ENCODE measurements at regions not wholly inside any gene's neighbourhood (a gene's known extent, or its start where the extent isn't known, plus 50 kb on each side); places are given as distances from the start of the nearest gene placed in this dataset.

DNA sequence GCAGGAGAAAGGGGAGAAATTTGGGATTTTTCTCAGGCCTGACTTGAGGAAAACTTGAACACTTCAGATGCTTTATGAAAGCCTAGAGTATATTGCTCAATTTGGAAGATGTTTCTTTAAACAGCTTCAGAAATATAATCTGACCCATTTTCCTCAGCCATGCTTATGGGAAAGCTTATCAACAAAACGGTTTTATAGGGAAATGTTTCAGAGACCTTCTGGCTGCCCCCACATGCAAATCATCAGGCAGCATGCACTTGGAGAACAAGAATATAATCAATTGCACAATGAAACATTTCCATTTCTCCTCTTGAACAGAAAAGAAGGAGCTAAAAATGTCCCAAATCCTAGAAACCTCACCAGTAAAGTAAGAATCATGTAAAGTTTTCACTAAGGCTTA lies 411.2 kb upstream of the ETAA1 start:
- no peak overlapping the region for H3K18ac ChIP-seq (ENCODE audit: low read length)
- H4K8ac ChIP-seq (ENCODE audit: low read depth, low read length): no peak overlapping the region
- H3K27me3 ChIP-seq (ENCODE audit: insufficient read depth, low read length): no peaks in the 10 kb centered on the region
- no peaks in the 10 kb centered on the region for H3K9me3 ChIP-seq (ENCODE audit: insufficient read depth, low read depth, low read length)
- no peak for DNase-seq
- H3K4ac ChIP-seq (ENCODE audit: low read depth, low read length): no peak overlapping the region
- H4K91ac ChIP-seq (ENCODE audit: low read depth, low read length): no peak overlapping the region
- H2AFZ ChIP-seq (ENCODE audit: insufficient read depth, low read length, poor library complexity): no peak overlapping the region
- no peak overlapping the region for H3K4me2 ChIP-seq (ENCODE audit: low read length)
- no peak overlapping the region for H2AK5ac ChIP-seq (ENCODE audit: low read length)
- H3K79me2 ChIP-seq (ENCODE audit: control insufficient read depth, insufficient read depth, low read length, poor library complexity): no peaks in the 10 kb centered on the region
- H3K79me1 ChIP-seq (ENCODE audit: low read length): no peaks in the 10 kb centered on the region
- H2BK5ac ChIP-seq (ENCODE audit: low read depth, low read length, poor library complexity): no peak overlapping the region
- WGBS (ENCODE audit: extremely low coverage, insufficient coverage, insufficient read length): no CpG with 5 or more reads among the region's 1 CpG
- H3K4me1 ChIP-seq (ENCODE audit: control insufficient read depth in 1 of 2, insufficient read depth in 2 of 2, low read length in 2 of 2): no peaks in the 10 kb centered on the region
- H2BK12ac ChIP-seq (ENCODE audit: low read length): no peak overlapping the region
- H3K14ac ChIP-seq (ENCODE audit: low read length): no peak overlapping the region
- no peak overlapping the region for H3K9ac ChIP-seq (ENCODE audit: low read length)
- no peak overlapping the region for H3K23ac ChIP-seq (ENCODE audit: low read length)
- no peak overlapping the region for H3K27ac ChIP-seq (ENCODE audit: low read depth, low read length)
- H3K4me3 ChIP-seq (ENCODE audit: low read depth, low read length): no peak overlapping the region
- H4K12ac ChIP-seq (ENCODE audit: low read depth, low read length): no peak overlapping the region
- H2BK120ac ChIP-seq (ENCODE audit: insufficient read depth, low read length, poor library complexity): no peak overlapping the region
- no peaks in the 10 kb centered on the region for H3K36me3 ChIP-seq (ENCODE audit: control insufficient read depth in 1 of 2, insufficient read depth in 2 of 2, low read length in 2 of 2)

DNA sequence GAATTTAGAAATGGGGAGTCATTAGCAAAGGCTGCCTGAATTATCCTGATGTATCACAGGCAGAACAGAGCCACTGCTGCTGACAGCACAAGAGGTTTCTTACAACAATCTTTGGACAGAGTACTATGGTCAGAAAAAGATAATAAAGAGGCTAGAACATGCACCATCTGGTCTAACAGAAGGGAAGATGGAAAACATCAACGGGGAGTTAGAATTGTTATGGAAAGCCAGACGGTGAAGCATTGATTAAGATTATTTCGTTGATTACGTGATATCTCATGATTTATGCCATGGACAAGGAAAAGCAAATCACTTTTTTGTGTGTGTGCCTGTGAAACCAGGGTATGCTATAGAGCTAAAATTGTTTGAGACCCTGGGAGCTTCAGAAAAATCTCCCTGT lies 409.4 kb upstream of the ETAA1 start:
- H2BK5ac ChIP-seq (ENCODE audit: low read depth, low read length, poor library complexity): no peak overlapping the region
- no peaks in the 10 kb centered on the region for H3K36me3 ChIP-seq (ENCODE audit: control insufficient read depth in 1 of 2, insufficient read depth in 2 of 2, low read length in 2 of 2)
- H4K12ac ChIP-seq (ENCODE audit: low read depth, low read length): no peak overlapping the region
- H4K91ac ChIP-seq (ENCODE audit: low read depth, low read length): no peak overlapping the region
- H3K9me3 ChIP-seq (ENCODE audit: insufficient read depth, low read depth, low read length): no peaks in the 10 kb centered on the region
- no peaks in the 10 kb centered on the region for H3K27me3 ChIP-seq (ENCODE audit: insufficient read depth, low read length)
- H3K79me2 ChIP-seq (ENCODE audit: control insufficient read depth, insufficient read depth, low read length, poor library complexity): no peaks in the 10 kb centered on the region
- no peak overlapping the region for H3K4ac ChIP-seq (ENCODE audit: low read depth, low read length)
- H2AK5ac ChIP-seq (ENCODE audit: low read length): no peak overlapping the region
- no peak overlapping the region for H2BK12ac ChIP-seq (ENCODE audit: low read length)
- no peak overlapping the region for H2AFZ ChIP-seq (ENCODE audit: insufficient read depth, low read length, poor library complexity)
- H3K9ac ChIP-seq (ENCODE audit: low read length): no peak overlapping the region
- H3K4me1 ChIP-seq (ENCODE audit: control insufficient read depth in 1 of 2, insufficient read depth in 2 of 2, low read length in 2 of 2): no peaks in the 10 kb centered on the region
- no peak overlapping the region for H3K14ac ChIP-seq (ENCODE audit: low read length)
- no peak overlapping the region for H4K8ac ChIP-seq (ENCODE audit: low read depth, low read length)
- DNase-seq: no peak
- no peak overlapping the region for H3K23ac ChIP-seq (ENCODE audit: low read length)
- H3K27ac ChIP-seq (ENCODE audit: low read depth, low read length): no peak overlapping the region
- H3K4me3 ChIP-seq (ENCODE audit: low read depth, low read length): no peak overlapping the region
- no peak overlapping the region for H2BK120ac ChIP-seq (ENCODE audit: insufficient read depth, low read length, poor library complexity)
- H3K79me1 ChIP-seq (ENCODE audit: low read length): no peaks in the 10 kb centered on the region
- no peak overlapping the region for H3K4me2 ChIP-seq (ENCODE audit: low read length)
- no peak overlapping the region for H3K18ac ChIP-seq (ENCODE audit: low read length)
- WGBS (ENCODE audit: extremely low coverage, insufficient coverage, insufficient read length): 100% methylated on average over 4 of the region's 4 CpGs

DNA sequence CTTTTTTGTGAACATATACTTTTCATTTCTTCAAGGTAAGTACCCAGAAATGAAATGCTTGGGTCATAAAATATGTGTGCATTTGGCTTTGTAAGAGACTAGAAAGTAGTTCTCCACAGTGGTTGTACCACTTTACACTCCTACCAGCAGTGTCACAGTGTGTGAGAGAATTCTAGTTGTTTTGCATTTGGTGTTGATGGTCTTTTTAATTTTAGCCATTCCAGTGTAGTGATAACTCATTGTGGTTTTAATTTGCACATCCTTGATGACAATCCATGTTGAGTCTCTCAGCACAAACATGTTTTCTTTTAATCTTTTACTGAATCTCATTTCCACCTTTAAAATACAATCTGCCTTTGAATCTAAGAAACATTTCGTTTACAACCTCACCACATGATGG lies 402.5 kb upstream of the ETAA1 start:
- Histone ChIP-seq H3K4me1 (ENCODE audit: control insufficient read depth in 1 of 2, insufficient read depth in 2 of 2, low read length in 2 of 2) (no peaks in the 10 kb centered on the region), H4K12ac (ENCODE audit: low read depth, low read length) (no peak overlapping the region), H2AK5ac (ENCODE audit: low read length) (no peak overlapping the region), H2AFZ (ENCODE audit: insufficient read depth, low read length, poor library complexity) (no peak overlapping the region), H3K4ac (ENCODE audit: low read depth, low read length) (no peak overlapping the region), H3K18ac (ENCODE audit: low read length) (no peak overlapping the region), H3K14ac (ENCODE audit: low read length) (no peak overlapping the region), H4K91ac (ENCODE audit: low read depth, low read length) (no peak overlapping the region), H3K79me2 (ENCODE audit: control insufficient read depth, insufficient read depth, low read length, poor library complexity) (no peaks in the 10 kb centered on the region), H3K27ac (ENCODE audit: low read depth, low read length) (no peak overlapping the region), H3K27me3 (ENCODE audit: insufficient read depth, low read length) (no peaks in the 10 kb centered on the region), H3K23ac (ENCODE audit: low read length) (no peak overlapping the region), H3K4me2 (ENCODE audit: low read length) (no peak overlapping the region), H4K8ac (ENCODE audit: low read depth, low read length) (no peak overlapping the region), H3K9me3 (ENCODE audit: insufficient read depth, low read depth, low read length) (no peaks in the 10 kb centered on the region), H2BK5ac (ENCODE audit: low read depth, low read length, poor library complexity) (no peak overlapping the region), H2BK12ac (ENCODE audit: low read length) (no peak overlapping the region), H3K79me1 (ENCODE audit: low read length) (no peaks in the 10 kb centered on the region), H2BK120ac (ENCODE audit: insufficient read depth, low read length, poor library complexity) (no peak overlapping the region), H3K36me3 (ENCODE audit: control insufficient read depth in 1 of 2, insufficient read depth in 2 of 2, low read length in 2 of 2) (no peaks in the 10 kb centered on the region), H3K9ac (ENCODE audit: low read length) (no peak overlapping the region), H3K4me3 (ENCODE audit: low read depth, low read length) (no peak overlapping the region)
- DNase-seq: no peak
- WGBS (ENCODE audit: extremely low coverage, insufficient coverage, insufficient read length): no CpG with 5 or more reads among the region's 1 CpG

DNA sequence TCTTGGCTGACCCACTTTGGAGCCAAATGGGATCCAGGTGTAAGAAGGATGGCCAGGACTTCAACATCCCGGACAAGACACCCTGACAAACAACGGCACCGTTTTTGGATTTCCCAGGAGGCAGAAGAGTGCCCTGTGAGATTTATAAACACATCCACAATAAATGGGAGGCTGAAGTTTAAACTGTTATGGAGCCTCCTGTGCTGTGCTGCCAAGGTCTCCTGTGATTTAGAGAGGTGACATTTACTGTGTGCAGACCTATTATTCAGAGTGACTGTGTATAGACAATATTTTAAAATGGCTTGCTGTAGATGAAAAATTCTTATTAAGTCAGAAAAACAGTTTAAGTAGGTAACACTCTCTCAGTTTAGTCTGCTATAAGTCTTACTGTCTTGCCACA lies 401.5 kb upstream of the ETAA1 start:
- no peaks in the 10 kb centered on the region for H3K4me1 ChIP-seq (ENCODE audit: control insufficient read depth in 1 of 2, insufficient read depth in 2 of 2, low read length in 2 of 2)
- no peak overlapping the region for H3K14ac ChIP-seq (ENCODE audit: low read length)
- no peak overlapping the region for H3K23ac ChIP-seq (ENCODE audit: low read length)
- H3K27ac ChIP-seq (ENCODE audit: low read depth, low read length): no peak overlapping the region
- H3K27me3 ChIP-seq (ENCODE audit: insufficient read depth, low read length): no peaks in the 10 kb centered on the region
- no peak overlapping the region for H3K4ac ChIP-seq (ENCODE audit: low read depth, low read length)
- H2BK5ac ChIP-seq (ENCODE audit: low read depth, low read length, poor library complexity): no peak overlapping the region
- no peak overlapping the region for H4K12ac ChIP-seq (ENCODE audit: low read depth, low read length)
- no peaks in the 10 kb centered on the region for H3K36me3 ChIP-seq (ENCODE audit: control insufficient read depth in 1 of 2, insufficient read depth in 2 of 2, low read length in 2 of 2)
- H2BK120ac ChIP-seq (ENCODE audit: insufficient read depth, low read length, poor library complexity): no peak overlapping the region
- no peaks in the 10 kb centered on the region for H3K9me3 ChIP-seq (ENCODE audit: insufficient read depth, low read depth, low read length)
- H3K18ac ChIP-seq (ENCODE audit: low read length): no peak overlapping the region
- no peaks in the 10 kb centered on the region for H3K79me2 ChIP-seq (ENCODE audit: control insufficient read depth, insufficient read depth, low read length, poor library complexity)
- no peak for DNase-seq
- H2AFZ ChIP-seq (ENCODE audit: insufficient read depth, low read length, poor library complexity): no peak overlapping the region
- no CpG with 5 or more reads among the region's 3 CpGs for WGBS (ENCODE audit: extremely low coverage, insufficient coverage, insufficient read length)
- H4K91ac ChIP-seq (ENCODE audit: low read depth, low read length): no peak overlapping the region
- H3K9ac ChIP-seq (ENCODE audit: low read length): no peak overlapping the region
- no peak overlapping the region for H2AK5ac ChIP-seq (ENCODE audit: low read length)
- no peak overlapping the region for H4K8ac ChIP-seq (ENCODE audit: low read depth, low read length)
- H2BK12ac ChIP-seq (ENCODE audit: low read length): no peak overlapping the region
- no peak overlapping the region for H3K4me2 ChIP-seq (ENCODE audit: low read length)
- no peaks in the 10 kb centered on the region for H3K79me1 ChIP-seq (ENCODE audit: low read length)
- H3K4me3 ChIP-seq (ENCODE audit: low read depth, low read length): no peak overlapping the region
